GM10847 (cell line): ENCODE measurements at regions not wholly inside any gene's neighbourhood (a gene's known extent, or its start where the extent isn't known, plus 50 kb on each side); places are given as distances from the start of the nearest gene placed in this dataset.

Experiments
- POLR2A ChIP-seq: IDR thresholded peaks from 2 replicates; pipeline ENCODE4 v1.6.1; 2011; ENCODE audit not compliant: insufficient read length; ENCODE audit errors: extremely low read depth

DNA sequence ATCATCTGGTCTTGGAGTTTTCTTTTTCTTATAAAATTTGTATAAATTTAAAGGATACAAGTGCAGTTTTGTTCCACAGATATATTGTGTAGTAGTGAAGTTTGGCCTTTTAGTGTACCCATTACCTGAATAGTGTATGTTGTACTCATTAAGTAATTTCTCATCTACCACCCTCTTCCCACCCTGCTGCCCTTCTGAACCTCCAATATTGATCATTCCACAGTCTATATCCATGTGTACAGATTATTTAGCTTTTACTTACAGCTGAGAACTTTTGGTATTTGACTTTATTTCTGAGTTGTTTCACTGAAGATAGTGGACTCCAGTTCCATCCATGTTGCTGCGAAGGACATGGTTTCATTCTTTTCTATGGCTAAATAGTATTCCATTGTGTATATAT lies 63.1 kb upstream of the NR3C1 start:
- TF ChIP-seq POLR2A, result no peak

- TF ChIP-seq POLR2A, result no peak
Measured at GRCh38 chr5:143464723-143465490, 61.4 kb upstream of the NR3C1 start.

- TF ChIP-seq POLR2A, result no peak
Measured at GRCh38 chr5:143462431-143462830, 58.9 kb upstream of the NR3C1 start.

DNA sequence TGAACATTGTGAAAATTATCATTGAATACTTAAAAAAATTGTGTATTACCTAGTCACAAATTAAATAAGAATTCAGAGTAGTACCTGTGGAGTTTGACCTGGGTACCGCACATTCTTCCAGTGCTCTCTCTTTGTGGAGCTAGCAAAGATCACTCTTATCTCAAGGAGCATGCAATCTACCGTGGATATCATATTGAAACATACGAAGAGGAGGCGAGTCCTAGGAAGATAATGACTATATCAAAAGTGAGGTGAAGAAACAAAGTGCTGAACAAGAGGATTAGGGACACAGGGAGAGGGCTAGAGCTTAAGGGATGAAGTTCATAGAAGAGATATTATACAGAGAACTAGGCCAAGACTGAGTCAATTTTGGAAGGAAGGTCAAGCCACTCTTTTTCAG lies 55.9 kb upstream of the NR3C1 start:
- no peak for TF ChIP-seq POLR2A

DNA sequence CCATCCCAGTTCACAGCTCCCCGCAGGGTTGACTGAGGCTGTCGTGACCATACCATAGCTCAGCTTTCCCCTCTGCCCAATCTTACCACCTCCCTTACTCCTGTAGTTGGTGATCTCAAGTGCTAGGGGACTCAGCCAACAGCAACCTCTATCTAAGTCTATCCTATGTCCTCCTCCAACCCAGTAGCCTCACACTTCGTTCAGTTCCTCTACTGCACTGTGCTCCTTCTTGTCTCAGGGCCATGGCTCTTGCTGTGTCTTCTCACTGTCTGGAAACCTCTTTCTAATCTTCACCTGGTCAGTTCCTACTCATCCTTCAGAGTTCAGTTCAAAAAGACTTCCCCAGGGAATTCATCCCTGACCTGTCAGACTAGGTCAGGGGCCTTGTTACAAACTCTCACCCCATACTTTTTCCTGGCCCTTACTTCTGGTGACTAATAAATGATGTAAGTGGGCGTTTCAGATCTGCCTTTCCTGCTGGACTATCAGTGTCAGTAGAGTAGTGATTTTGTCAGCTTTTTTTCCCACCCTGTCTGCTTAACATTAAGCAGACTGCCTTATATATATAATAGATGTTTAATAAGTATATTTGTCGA lies 53.6 kb upstream of the NR3C1 start:
- no peak for TF ChIP-seq POLR2A

DNA sequence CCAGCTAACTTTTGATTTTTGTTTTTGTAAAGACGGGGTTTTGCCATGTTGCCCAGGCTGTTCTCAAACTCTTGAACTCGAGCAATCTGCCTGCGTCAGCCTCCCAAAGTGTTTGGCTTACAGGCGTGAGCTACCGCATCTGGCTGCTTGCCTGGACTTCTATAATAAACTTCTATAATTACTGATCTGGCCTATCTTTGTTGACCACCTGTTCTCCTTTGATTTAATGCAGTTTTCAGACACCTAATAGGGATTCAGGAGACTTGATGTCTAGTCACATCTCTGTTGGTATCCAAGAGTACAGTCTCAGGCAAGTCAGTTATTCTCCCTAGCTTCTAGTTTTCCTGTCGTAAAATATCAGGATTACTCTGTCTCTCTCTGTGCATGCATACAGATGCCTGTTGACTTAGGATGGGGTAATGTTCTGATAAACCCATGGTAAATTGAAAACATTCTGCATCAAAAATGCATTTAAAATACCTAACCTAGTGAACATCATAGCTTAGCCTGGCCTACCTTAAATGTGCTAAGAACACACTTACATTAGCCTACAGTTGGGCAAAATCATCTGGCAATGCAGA lies 51.5 kb upstream of the NR3C1 start:
- no peak for TF ChIP-seq POLR2A

- no peak for TF ChIP-seq POLR2A
Measured at GRCh38 chr5:143453720-143454119, 50.2 kb upstream of the NR3C1 start.
